GM12873 (cell line): ENCODE measurements at regions not wholly inside any gene's neighbourhood (a gene's known extent, or its start where the extent isn't known, plus 50 kb on each side); places are given as distances from the start of the nearest gene placed in this dataset.

Experiments
- TF ChIP-seq, protein P1 (sequence below): IDR thresholded peaks from 2 replicates; pipeline ENCODE4 v1.5.1; 2012; ENCODE audit warnings: low read depth, mild to moderate bottlenecking, moderate library complexity, low read length, control low read depth; ENCODE audit not compliant: insufficient read depth; ENCODE audit errors: missing control alignments

DNA sequence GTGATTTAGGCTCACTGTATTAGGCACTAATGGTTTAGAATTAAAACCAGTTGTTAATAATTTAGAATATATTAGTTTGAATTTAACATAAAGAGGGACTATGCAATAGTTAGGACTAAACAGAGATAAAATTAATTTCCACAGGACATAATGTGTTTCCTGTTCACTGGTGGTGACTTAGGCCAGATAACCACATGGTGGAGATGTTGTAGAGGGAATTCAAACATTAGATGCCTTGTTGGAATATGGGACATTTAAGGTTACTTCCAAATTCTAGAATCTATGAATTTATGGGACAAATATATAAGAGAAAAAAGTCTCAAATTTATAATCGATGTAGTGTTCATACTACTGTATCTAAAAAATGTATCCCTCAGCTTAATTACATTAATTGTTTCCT lies 615.5 kb upstream of the KLHL1 start:
- TF ChIP-seq, protein P1, sequence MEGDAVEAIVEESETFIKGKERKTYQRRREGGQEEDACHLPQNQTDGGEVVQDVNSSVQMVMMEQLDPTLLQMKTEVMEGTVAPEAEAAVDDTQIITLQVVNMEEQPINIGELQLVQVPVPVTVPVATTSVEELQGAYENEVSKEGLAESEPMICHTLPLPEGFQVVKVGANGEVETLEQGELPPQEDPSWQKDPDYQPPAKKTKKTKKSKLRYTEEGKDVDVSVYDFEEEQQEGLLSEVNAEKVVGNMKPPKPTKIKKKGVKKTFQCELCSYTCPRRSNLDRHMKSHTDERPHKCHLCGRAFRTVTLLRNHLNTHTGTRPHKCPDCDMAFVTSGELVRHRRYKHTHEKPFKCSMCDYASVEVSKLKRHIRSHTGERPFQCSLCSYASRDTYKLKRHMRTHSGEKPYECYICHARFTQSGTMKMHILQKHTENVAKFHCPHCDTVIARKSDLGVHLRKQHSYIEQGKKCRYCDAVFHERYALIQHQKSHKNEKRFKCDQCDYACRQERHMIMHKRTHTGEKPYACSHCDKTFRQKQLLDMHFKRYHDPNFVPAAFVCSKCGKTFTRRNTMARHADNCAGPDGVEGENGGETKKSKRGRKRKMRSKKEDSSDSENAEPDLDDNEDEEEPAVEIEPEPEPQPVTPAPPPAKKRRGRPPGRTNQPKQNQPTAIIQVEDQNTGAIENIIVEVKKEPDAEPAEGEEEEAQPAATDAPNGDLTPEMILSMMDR = no peak

DNA sequence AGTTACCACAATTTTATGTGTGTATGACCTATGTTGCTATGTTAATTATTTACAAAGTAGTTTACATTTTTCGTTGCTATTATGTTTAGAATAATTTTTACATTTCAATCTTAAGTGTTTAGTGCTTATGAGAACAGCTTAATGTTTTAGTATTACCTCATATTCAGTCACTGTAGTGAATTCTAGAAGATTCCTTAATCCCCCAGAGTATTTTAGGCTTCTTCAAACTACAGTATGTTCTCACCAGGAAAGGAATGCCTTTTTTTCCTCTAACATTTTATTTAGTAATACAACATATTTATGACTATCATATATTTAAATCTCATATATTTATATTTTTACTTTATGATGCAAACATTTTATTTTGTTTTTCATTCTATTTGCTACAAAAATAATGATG lies 612.1 kb upstream of the KLHL1 start:
- TF ChIP-seq, protein P1 = no peak

- TF ChIP-seq, protein P1 = no peak
Observed at GRCh38 chr13:70714993-70715392, 606.7 kb upstream of the KLHL1 start.

GRCh38 chr13:70708775-70709174 lies 600.5 kb upstream of the KLHL1 start:
- TF ChIP-seq, protein P1 = no peak

GRCh38 chr13:70703755-70704154 lies 595.5 kb upstream of the KLHL1 start:
- TF ChIP-seq, protein P1 = no peak

GRCh38 chr13:70694996-70695715 lies 586.9 kb upstream of the KLHL1 start:
- TF ChIP-seq, protein P1 = no peak

GRCh38 chr13:70668983-70669382 lies 560.7 kb upstream of the KLHL1 start:
- TF ChIP-seq, protein P1 = no peak
